ENCODE measurements at regions not wholly inside any gene's neighbourhood (a gene's known extent, or its start where the extent isn't known, plus 50 kb on each side); places are given as distances from the start of the nearest gene placed in this dataset.

GRCh38 chr5:104184264-104184663, 621.7 kb upstream of the NUDT12 start:
- no peak for DNase-seq (ENCODE audit: low read depth in 2 of 2)

- peak; percentile 40 to 69 for DNase-seq (ENCODE audit: low read depth in 2 of 2)
Measured at GRCh38 chr5:104178829-104179456, 616.4 kb upstream of the NUDT12 start.

GRCh38 chr5:104178066-104178465, 615.5 kb upstream of the NUDT12 start:
- no peak for DNase-seq (ENCODE audit: low read depth in 2 of 2)

- no peak for DNase-seq (ENCODE audit: low read depth in 2 of 2)
Measured at GRCh38 chr5:104177651-104178050, 615.1 kb upstream of the NUDT12 start.

GRCh38 chr5:104172976-104173375, 610.4 kb upstream of the NUDT12 start:
- no peak for DNase-seq (ENCODE audit: low read depth in 2 of 2)

GRCh38 chr5:104171958-104172690, 609.5 kb upstream of the NUDT12 start:
- no peak for DNase-seq (ENCODE audit: low read depth in 2 of 2)

- DNase-seq (ENCODE audit: low read depth in 2 of 2) = no peak
Measured at GRCh38 chr5:104170926-104171325, 608.3 kb upstream of the NUDT12 start.

- no peak for DNase-seq (ENCODE audit: low read depth in 2 of 2)
Measured at GRCh38 chr5:104146652-104147051, 584.1 kb upstream of the NUDT12 start.

GRCh38 chr5:104139840-104140239, 577.3 kb upstream of the NUDT12 start:
- DNase-seq (ENCODE audit: low read depth in 2 of 2) = no peak

- no peak for DNase-seq (ENCODE audit: low read depth in 2 of 2)
Measured at GRCh38 chr5:104130320-104130719, 567.7 kb upstream of the NUDT12 start.

- no peak for DNase-seq (ENCODE audit: low read depth in 2 of 2)
Measured at GRCh38 chr5:104128348-104128747, 565.8 kb upstream of the NUDT12 start.

- no peak for DNase-seq (ENCODE audit: low read depth in 2 of 2)
Measured at GRCh38 chr5:104126980-104127379, 564.4 kb upstream of the NUDT12 start.

GRCh38 chr5:104119529-104119928, 556.9 kb upstream of the NUDT12 start:
- DNase-seq (ENCODE audit: low read depth in 2 of 2) = no peak

- no peak for DNase-seq (ENCODE audit: low read depth in 2 of 2)
Measured at GRCh38 chr5:104111632-104112031, 549.0 kb upstream of the NUDT12 start.

- DNase-seq (ENCODE audit: low read depth in 2 of 2) = no peak
Measured at GRCh38 chr5:104096451-104096850, 533.9 kb upstream of the NUDT12 start.

GRCh38 chr5:104095527-104095926, 532.9 kb upstream of the NUDT12 start:
- no peak for DNase-seq (ENCODE audit: low read depth in 2 of 2)

- no peak for DNase-seq (ENCODE audit: low read depth in 2 of 2)
Measured at GRCh38 chr5:104088876-104089778, 526.5 kb upstream of the NUDT12 start.

- DNase-seq (ENCODE audit: low read depth in 2 of 2) = no peak
Measured at GRCh38 chr5:104084896-104085295, 522.3 kb upstream of the NUDT12 start.

- DNase-seq (ENCODE audit: low read depth in 2 of 2) = no peak
Measured at GRCh38 chr5:104082754-104083153, 520.2 kb upstream of the NUDT12 start.

- DNase-seq (ENCODE audit: low read depth in 2 of 2) = no peak
Measured at GRCh38 chr5:104081232-104081631, 518.6 kb upstream of the NUDT12 start.

GRCh38 chr5:104080646-104081175, 518.1 kb upstream of the NUDT12 start:
- DNase-seq (ENCODE audit: low read depth in 2 of 2) = no peak

All from dermis microvascular lymphatic vessel endothelial cell (primary cell).